Left cardiac atrium (tissue), 4 donors: ENCODE measurements at regions not wholly inside any gene's neighbourhood (a gene's known extent, or its start where the extent isn't known, plus 50 kb on each side); places are given as distances from the start of the nearest gene placed in this dataset.

ENCODE experiments used
- ATAC-seq, 2 donors: fragments of 200-7000 bp; cut with Tn5 transposase; one replicate each; pipeline ENCODE4 v1.9.1; 2020; ENCODE audit warnings: mild to moderate bottlenecking in 2 of 2, moderate library complexity in 2 of 2
- DNase-seq: peaks from one replicate; pipeline ENCODE4 v3.0.0-alpha.2; 2020
- intact Hi-C, 2 donors: fragments of 100-400 bp; cut with DNase I; formaldehyde crosslinking; loops; one replicate each; pipeline versions ENCODE4 v1.14.1 to v1.15.1; 2022 to 2023
- microRNA-seq, 2 donors: library from miRNA; unstranded; fragments of <30 nt; microRNA quantifications; one replicate each; pipeline ENCODE4 v1.2.0, GENCODE V29; 2020
- donor health status: DM: no; HTN: yes; CAD: no.
- donor health status: DM: no; HTN: yes; CAD: no; lungs with severe emphysema.
- donor health status: DM: yes; HTN: yes; CAD: no.
- donor health status: Dilated cardiomyopathy.

- no peak for ATAC-seq
- DNase-seq = no peak
- intact Hi-C loops = no loop called here
These were observed 77.9 kb upstream of the ID4 start for GRCh38 chr6:19759117-19759880.

- no peak for DNase-seq
- intact Hi-C loops = no loop called here
- ATAC-seq = no peak
These were observed 76.0 kb upstream of the ID4 start for GRCh38 chr6:19761121-19761520.

GRCh38 chr6:19771753-19772336 is 65.3 kb upstream of the ID4 start:
- ATAC-seq = no peak
- intact Hi-C loops = no loop called here
- no peak for DNase-seq

GRCh38 chr6:19772891-19773290 is 64.3 kb upstream of the ID4 start:
- ATAC-seq = no peak
- DNase-seq = no peak
- intact Hi-C loops = no loop called here

- ATAC-seq (no peak), DNase-seq (no peak)
- intact Hi-C loops = no loop called here
These were observed 55.9 kb upstream of the ID4 start for GRCh38 chr6:19781269-19781668.

- no peak for ATAC-seq
- DNase-seq = no peak
- intact Hi-C loops = no loop called here
These were observed 54.6 kb upstream of the ID4 start for GRCh38 chr6:19782588-19782987.

Small RNA genes lying in the stretch of these regions (microRNA-seq; reads per million reads assigned to microRNA genes)
- 0 reads per million in 2 donors for gene MIR548A1
